ENCODE measurements at regions not wholly inside any gene's neighbourhood (a gene's known extent, or its start where the extent isn't known, plus 50 kb on each side); places are given as distances from the start of the nearest gene placed in this dataset.

- no peak for TF ChIP-seq CTCF (conservative IDR thresholded peaks at IDR 0.05)
- TF ChIP-seq EZH2 (IDR thresholded peaks at IDR 0.05; ENCODE audit: low read depth): no peak
These were observed 110.7 kb downstream of the SOX1 start for GRCh38 chr13:112177450-112178288.

Data from PC-9 (cell line).